ENCODE measurements at regions not wholly inside any gene's neighbourhood (a gene's known extent, or its start where the extent isn't known, plus 50 kb on each side); places are given as distances from the start of the nearest gene placed in this dataset.

- Mint-ChIP-seq H3K27ac (no peak overlapping the region), H3K36me3 (no peaks in the 10 kb centered on the region), H3K9me3 (no peaks in the 10 kb centered on the region)
- no peak for DNase-seq (ENCODE audit: low spot score in 2 of 2)
- no peak for ATAC-seq
These were observed 95.3 kb upstream of the TPRG1 start for GRCh38 chr3:189076449-189076848.

- Mint-ChIP-seq H3K9me3 (no peaks in the 10 kb centered on the region), H3K27ac (no peak overlapping the region), H3K36me3 (no peaks in the 10 kb centered on the region)
- no peak for DNase-seq (ENCODE audit: low spot score in 2 of 2)
- no peak for ATAC-seq
These were observed 91.0 kb upstream of the TPRG1 start for GRCh38 chr3:189080745-189081144.

- Mint-ChIP-seq H3K9me3 (peaks cover 0 to 4% of the 10 kb centered on the region in 2 donors), H3K27ac (no peak overlapping the region), H3K36me3 (peaks cover 0 to 5% of the 10 kb centered on the region in 2 donors)
- DNase-seq (ENCODE audit: low spot score in 2 of 2) (no peak), ATAC-seq (no peak)
These were observed 88.9 kb upstream of the TPRG1 start for GRCh38 chr3:189082666-189083427.

GRCh38 chr3:189084620-189085019 is 87.2 kb upstream of the TPRG1 start:
- peaks cover 0 to 4% of the 10 kb centered on the region in 2 donors for H3K9me3 Mint-ChIP-seq
- DNase-seq (ENCODE audit: low spot score in 2 of 2) (no peak), ATAC-seq (no peak)
- no peak overlapping the region for H3K27ac Mint-ChIP-seq
- H3K36me3 Mint-ChIP-seq = peaks cover 0 to 7% of the 10 kb centered on the region in 2 donors

GRCh38 chr3:189092547-189092946 is 79.2 kb upstream of the TPRG1 start:
- no peak for DNase-seq (ENCODE audit: low spot score in 2 of 2)
- H3K36me3 Mint-ChIP-seq = peaks cover 0 to 5% of the 10 kb centered on the region in 2 donors

GRCh38 chr3:189094539-189094938 is 77.2 kb upstream of the TPRG1 start:
- DNase-seq (ENCODE audit: low spot score in 2 of 2) (no peak), ATAC-seq (no peak)
- no peaks in the 10 kb centered on the region for H3K36me3 Mint-ChIP-seq
- H3K27ac Mint-ChIP-seq = no peak overlapping the region
- H3K9me3 Mint-ChIP-seq = no peaks in the 10 kb centered on the region

More at GRCh38 chr3:189092547-189092946, 79.2 kb upstream of the TPRG1 start:
- peaks cover 0 to 2% of the 10 kb centered on the region in 2 donors for H3K9me3 Mint-ChIP-seq
- no peak overlapping the region for H3K27ac Mint-ChIP-seq
- ATAC-seq = no peak

GRCh38 chr3:189096092-189096491 is 75.7 kb upstream of the TPRG1 start:
- peak overlapping the region in 1 of 2 donors; percentile 3 for H3K27ac Mint-ChIP-seq
- no peaks in the 10 kb centered on the region for H3K36me3 Mint-ChIP-seq
- H3K9me3 Mint-ChIP-seq = no peaks in the 10 kb centered on the region
- no peak for ATAC-seq
- DNase-seq (ENCODE audit: low spot score in 2 of 2) = no peak

- DNase-seq (ENCODE audit: low spot score in 2 of 2) (no peak), ATAC-seq (no peak)
- Mint-ChIP-seq H3K9me3 (no peaks in the 10 kb centered on the region), H3K36me3 (no peaks in the 10 kb centered on the region), H3K27ac (no peak overlapping the region)
These were observed 72.7 kb upstream of the TPRG1 start for GRCh38 chr3:189099031-189099471.

- no peak for ATAC-seq
- H3K9me3 Mint-ChIP-seq = no peaks in the 10 kb centered on the region
- H3K27ac Mint-ChIP-seq = no peak overlapping the region
- no peak for DNase-seq (ENCODE audit: low spot score in 2 of 2)
- no peaks in the 10 kb centered on the region for H3K36me3 Mint-ChIP-seq
These were observed 72.1 kb upstream of the TPRG1 start for GRCh38 chr3:189099505-189100290.

- Mint-ChIP-seq H3K36me3 (no peaks in the 10 kb centered on the region), H3K9me3 (no peaks in the 10 kb centered on the region), H3K27ac (no peak overlapping the region)
- ATAC-seq (no peak), DNase-seq (ENCODE audit: low spot score in 2 of 2) (no peak)
These were observed 70.9 kb upstream of the TPRG1 start for GRCh38 chr3:189100866-189101265.

- Mint-ChIP-seq H3K9me3 (no peaks in the 10 kb centered on the region), H3K36me3 (no peaks in the 10 kb centered on the region), H3K27ac (no peak overlapping the region)
- ATAC-seq = no peak
- no peak for DNase-seq (ENCODE audit: low spot score in 2 of 2)
These were observed 70.2 kb upstream of the TPRG1 start for GRCh38 chr3:189101594-189101993.

GRCh38 chr3:189103208-189103607 is 68.6 kb upstream of the TPRG1 start:
- DNase-seq (ENCODE audit: low spot score in 2 of 2) (no peak), ATAC-seq (no peak)
- Mint-ChIP-seq H3K9me3 (no peaks in the 10 kb centered on the region), H3K27ac (no peak overlapping the region), H3K36me3 (no peaks in the 10 kb centered on the region)

- Mint-ChIP-seq H3K27ac (no peak overlapping the region), H3K9me3 (no peaks in the 10 kb centered on the region), H3K36me3 (no peaks in the 10 kb centered on the region)
- no peak for DNase-seq (ENCODE audit: low spot score in 2 of 2)
- no peak for ATAC-seq
These were observed 63.7 kb upstream of the TPRG1 start for GRCh38 chr3:189108067-189108466.

- H3K36me3 Mint-ChIP-seq = no peaks in the 10 kb centered on the region
- DNase-seq (ENCODE audit: low spot score in 2 of 2) (no peak), ATAC-seq (no peak)
- H3K27ac Mint-ChIP-seq = no peak overlapping the region
- H3K9me3 Mint-ChIP-seq = no peaks in the 10 kb centered on the region
These were observed 63.0 kb upstream of the TPRG1 start for GRCh38 chr3:189108735-189109134.

GRCh38 chr3:189109145-189109544 is 62.6 kb upstream of the TPRG1 start:
- Mint-ChIP-seq H3K36me3 (no peaks in the 10 kb centered on the region), H3K27ac (no peak overlapping the region), H3K9me3 (no peaks in the 10 kb centered on the region)
- ATAC-seq = no peak
- DNase-seq (ENCODE audit: low spot score in 2 of 2) = no peak

GRCh38 chr3:189117087-189117486 is 54.7 kb upstream of the TPRG1 start:
- Mint-ChIP-seq H3K27ac (no peak overlapping the region), H3K36me3 (peaks cover 14 to 30% of the 10 kb centered on the region in 2 donors), H3K9me3 (peaks cover 5 to 14% of the 10 kb centered on the region in 2 donors)
- DNase-seq (ENCODE audit: low spot score in 2 of 2) (no peak), ATAC-seq (no peak)

GRCh38 chr3:189118896-189119295 is 52.9 kb upstream of the TPRG1 start:
- Mint-ChIP-seq H3K27ac (no peak overlapping the region), H3K36me3 (peaks cover 14 to 30% of the 10 kb centered on the region in 2 donors), H3K9me3 (peaks cover 5 to 14% of the 10 kb centered on the region in 2 donors)
- no peak for ATAC-seq
- DNase-seq (ENCODE audit: low spot score in 2 of 2) = no peak
